ENCODE measurements at regions not wholly inside any gene's neighbourhood (a gene's known extent, or its start where the extent isn't known, plus 50 kb on each side); places are given as distances from the start of the nearest gene placed in this dataset.

- DNase-seq (ENCODE audit: low read depth): no peak
- TF ChIP-seq CTCF (IDR thresholded peaks at IDR 0.05; ENCODE audit: insufficient read depth, low read length, poor library complexity, severe bottlenecking): no peak
- Histone ChIP-seq H3K27me3 (ENCODE audit: control insufficient read depth, insufficient read depth, low read length) (no peaks in the 10 kb centered on the region), H3K36me3 (ENCODE audit: control insufficient read depth, insufficient read depth, low read length) (no peaks in the 10 kb centered on the region), H3K4me3 (ENCODE audit: low read depth, low read length) (no peak overlapping the region)
These were observed 762.6 kb downstream of the USP25 start for GRCh38 chr21:16492356-16492755.

DNA sequence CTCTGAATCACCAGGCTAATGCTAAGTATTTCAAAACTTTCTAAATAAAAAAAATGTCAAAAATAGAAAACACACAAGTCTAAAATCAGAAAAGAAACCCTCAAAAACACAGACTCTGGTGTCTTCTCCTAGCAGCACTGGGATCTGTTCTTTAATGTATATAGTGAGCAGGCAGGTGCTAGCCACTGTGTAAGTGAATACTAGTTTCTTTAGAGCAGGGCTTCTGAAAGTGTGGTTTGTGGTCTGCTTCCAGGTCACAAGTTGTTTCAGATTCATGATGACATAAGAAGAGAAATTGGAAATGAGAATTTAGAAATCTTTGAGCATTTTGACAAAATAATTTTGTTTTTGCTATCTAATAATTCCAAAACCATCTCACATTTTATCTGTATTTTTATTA, 763.1 kb downstream of the USP25 start:
- no peak for TF ChIP-seq CTCF (IDR thresholded peaks at IDR 0.05; ENCODE audit: insufficient read depth, low read length, poor library complexity, severe bottlenecking)
- Histone ChIP-seq H3K4me3 (ENCODE audit: low read depth, low read length) (no peak overlapping the region), H3K27me3 (ENCODE audit: control insufficient read depth, insufficient read depth, low read length) (no peaks in the 10 kb centered on the region), H3K36me3 (ENCODE audit: control insufficient read depth, insufficient read depth, low read length) (no peaks in the 10 kb centered on the region)
- no peak for DNase-seq (ENCODE audit: low read depth)

DNA sequence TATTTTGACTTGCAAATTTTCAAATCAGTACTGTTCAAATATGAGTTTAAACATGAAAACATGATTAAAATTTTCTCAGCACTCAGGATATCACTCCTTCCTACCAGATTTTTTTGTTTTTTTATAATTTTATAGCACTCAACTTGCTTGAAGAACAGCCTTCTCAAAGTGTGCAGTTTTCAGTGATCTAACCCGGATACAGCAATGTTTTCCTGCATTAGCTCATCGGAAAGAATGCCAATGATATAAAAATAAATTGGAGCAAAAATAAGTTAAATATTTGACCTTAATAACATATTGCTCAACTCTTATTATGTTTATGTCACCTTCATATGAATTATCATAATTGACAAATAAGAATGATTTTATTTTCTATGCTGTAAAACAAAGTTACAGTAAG, 766.8 kb downstream of the USP25 start:
- Histone ChIP-seq H3K36me3 (ENCODE audit: control insufficient read depth, insufficient read depth, low read length) (no peaks in the 10 kb centered on the region), H3K27me3 (ENCODE audit: control insufficient read depth, insufficient read depth, low read length) (no peaks in the 10 kb centered on the region), H3K4me3 (ENCODE audit: low read depth, low read length) (no peak overlapping the region)
- DNase-seq (ENCODE audit: low read depth): no peak
- TF ChIP-seq CTCF (IDR thresholded peaks at IDR 0.05; ENCODE audit: insufficient read depth, low read length, poor library complexity, severe bottlenecking): no peak

GRCh38 chr21:16500271-16500670, 770.5 kb downstream of the USP25 start:
- TF ChIP-seq CTCF (IDR thresholded peaks at IDR 0.05; ENCODE audit: insufficient read depth, low read length, poor library complexity, severe bottlenecking): no peak
- no peaks in the 10 kb centered on the region for H3K27me3 ChIP-seq (ENCODE audit: control insufficient read depth, insufficient read depth, low read length)
- H3K4me3 ChIP-seq (ENCODE audit: low read depth, low read length): no peak overlapping the region
- DNase-seq (ENCODE audit: low read depth): no peak
- no peaks in the 10 kb centered on the region for H3K36me3 ChIP-seq (ENCODE audit: control insufficient read depth, insufficient read depth, low read length)

- no peak for DNase-seq (ENCODE audit: low read depth)
- Histone ChIP-seq H3K36me3 (ENCODE audit: control insufficient read depth, insufficient read depth, low read length) (no peaks in the 10 kb centered on the region), H3K4me3 (ENCODE audit: low read depth, low read length) (no peak overlapping the region), H3K27me3 (ENCODE audit: control insufficient read depth, insufficient read depth, low read length) (no peaks in the 10 kb centered on the region)
- no peak for TF ChIP-seq CTCF (IDR thresholded peaks at IDR 0.05; ENCODE audit: insufficient read depth, low read length, poor library complexity, severe bottlenecking)
These were observed 772.5 kb downstream of the USP25 start for GRCh38 chr21:16502273-16502672.

DNA sequence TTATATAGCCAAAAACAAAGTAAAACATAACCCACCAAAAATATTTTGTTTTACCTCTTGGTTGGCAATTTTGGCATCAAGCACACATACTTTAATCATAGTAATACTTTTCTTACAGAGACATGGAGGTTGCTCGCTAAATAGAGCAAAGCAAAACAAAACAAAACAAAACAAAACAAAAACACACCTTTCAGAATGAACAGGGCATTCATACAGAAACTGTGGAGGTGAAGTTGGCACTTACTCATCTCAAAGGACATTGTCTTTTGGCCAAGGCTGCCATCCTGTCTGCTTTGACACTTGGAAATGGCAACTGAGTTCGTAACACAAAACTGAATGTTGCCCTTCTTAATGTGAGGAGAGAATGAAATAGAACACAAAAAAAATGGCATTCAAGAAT, 773.1 kb downstream of the USP25 start:
- no peak for DNase-seq (ENCODE audit: low read depth)
- no peak for TF ChIP-seq CTCF (IDR thresholded peaks at IDR 0.05; ENCODE audit: insufficient read depth, low read length, poor library complexity, severe bottlenecking)
- Histone ChIP-seq H3K27me3 (ENCODE audit: control insufficient read depth, insufficient read depth, low read length) (no peaks in the 10 kb centered on the region), H3K4me3 (ENCODE audit: low read depth, low read length) (no peak overlapping the region), H3K36me3 (ENCODE audit: control insufficient read depth, insufficient read depth, low read length) (no peaks in the 10 kb centered on the region)
